WTC11 (cell line): ENCODE measurements at regions not wholly inside any gene's neighbourhood (a gene's known extent, or its start where the extent isn't known, plus 50 kb on each side); places are given as distances from the start of the nearest gene placed in this dataset.
"Not testable (repeated sequence)": the region's sequence is repeated elsewhere in the genome, so short reads cannot be mapped to it uniquely, and the experiment has no call there.

ENCODE experiments used
- FOXJ3 ChIP-seq: sonication (generic); formaldehyde crosslinking; IDR thresholded peaks from 2 replicates; pipeline ENCODE4 v1.9.0; 2021; ENCODE audit warnings: missing genetic modification reagents, mild to moderate bottlenecking, borderline replicate concordance
- TEAD4 ChIP-seq: sonication (generic); formaldehyde crosslinking; IDR thresholded peaks from 2 replicates; pipeline ENCODE4 v1.8.0; 2022; ENCODE audit warnings: mild to moderate bottlenecking, missing genetic modification reagents
- TF ChIP-seq, protein P1 (sequence below): fragments of 200-600 bp; IDR thresholded peaks from 2 replicates; pipeline ENCODE4 v1.8.0; 2022; ENCODE audit warnings: antibody characterized with exemption
- TF ChIP-seq, protein P2 (sequence below): sonication (generic); formaldehyde crosslinking; IDR thresholded peaks from 2 replicates; pipeline ENCODE4 v1.8.0; 2023; ENCODE audit warnings: missing genetic modification reagents, mild to moderate bottlenecking, borderline replicate concordance

DNA sequence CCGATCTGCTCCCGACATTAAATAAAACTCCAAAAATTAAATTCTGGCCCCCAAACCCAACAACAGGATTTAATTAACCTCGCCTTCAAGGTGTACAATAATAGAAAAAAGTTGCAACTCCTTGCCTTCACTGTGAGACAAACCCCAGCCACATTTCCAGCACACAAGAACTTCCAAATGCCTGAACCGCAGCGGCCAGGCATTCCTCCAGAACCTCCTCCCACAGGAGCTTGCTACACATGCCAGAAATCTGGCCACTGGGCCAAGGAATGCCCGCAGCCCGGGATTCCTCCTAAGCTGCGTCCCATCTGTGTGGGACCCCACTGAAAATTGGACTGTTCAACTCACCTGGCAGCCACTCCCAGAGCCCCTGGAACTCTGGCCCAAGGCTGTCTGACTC is 88.2 kb upstream of the TRIB2 start:
- TF ChIP-seq, protein P1, sequence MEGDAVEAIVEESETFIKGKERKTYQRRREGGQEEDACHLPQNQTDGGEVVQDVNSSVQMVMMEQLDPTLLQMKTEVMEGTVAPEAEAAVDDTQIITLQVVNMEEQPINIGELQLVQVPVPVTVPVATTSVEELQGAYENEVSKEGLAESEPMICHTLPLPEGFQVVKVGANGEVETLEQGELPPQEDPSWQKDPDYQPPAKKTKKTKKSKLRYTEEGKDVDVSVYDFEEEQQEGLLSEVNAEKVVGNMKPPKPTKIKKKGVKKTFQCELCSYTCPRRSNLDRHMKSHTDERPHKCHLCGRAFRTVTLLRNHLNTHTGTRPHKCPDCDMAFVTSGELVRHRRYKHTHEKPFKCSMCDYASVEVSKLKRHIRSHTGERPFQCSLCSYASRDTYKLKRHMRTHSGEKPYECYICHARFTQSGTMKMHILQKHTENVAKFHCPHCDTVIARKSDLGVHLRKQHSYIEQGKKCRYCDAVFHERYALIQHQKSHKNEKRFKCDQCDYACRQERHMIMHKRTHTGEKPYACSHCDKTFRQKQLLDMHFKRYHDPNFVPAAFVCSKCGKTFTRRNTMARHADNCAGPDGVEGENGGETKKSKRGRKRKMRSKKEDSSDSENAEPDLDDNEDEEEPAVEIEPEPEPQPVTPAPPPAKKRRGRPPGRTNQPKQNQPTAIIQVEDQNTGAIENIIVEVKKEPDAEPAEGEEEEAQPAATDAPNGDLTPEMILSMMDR, result not testable (repeated sequence)
- TF ChIP-seq, protein P2, sequence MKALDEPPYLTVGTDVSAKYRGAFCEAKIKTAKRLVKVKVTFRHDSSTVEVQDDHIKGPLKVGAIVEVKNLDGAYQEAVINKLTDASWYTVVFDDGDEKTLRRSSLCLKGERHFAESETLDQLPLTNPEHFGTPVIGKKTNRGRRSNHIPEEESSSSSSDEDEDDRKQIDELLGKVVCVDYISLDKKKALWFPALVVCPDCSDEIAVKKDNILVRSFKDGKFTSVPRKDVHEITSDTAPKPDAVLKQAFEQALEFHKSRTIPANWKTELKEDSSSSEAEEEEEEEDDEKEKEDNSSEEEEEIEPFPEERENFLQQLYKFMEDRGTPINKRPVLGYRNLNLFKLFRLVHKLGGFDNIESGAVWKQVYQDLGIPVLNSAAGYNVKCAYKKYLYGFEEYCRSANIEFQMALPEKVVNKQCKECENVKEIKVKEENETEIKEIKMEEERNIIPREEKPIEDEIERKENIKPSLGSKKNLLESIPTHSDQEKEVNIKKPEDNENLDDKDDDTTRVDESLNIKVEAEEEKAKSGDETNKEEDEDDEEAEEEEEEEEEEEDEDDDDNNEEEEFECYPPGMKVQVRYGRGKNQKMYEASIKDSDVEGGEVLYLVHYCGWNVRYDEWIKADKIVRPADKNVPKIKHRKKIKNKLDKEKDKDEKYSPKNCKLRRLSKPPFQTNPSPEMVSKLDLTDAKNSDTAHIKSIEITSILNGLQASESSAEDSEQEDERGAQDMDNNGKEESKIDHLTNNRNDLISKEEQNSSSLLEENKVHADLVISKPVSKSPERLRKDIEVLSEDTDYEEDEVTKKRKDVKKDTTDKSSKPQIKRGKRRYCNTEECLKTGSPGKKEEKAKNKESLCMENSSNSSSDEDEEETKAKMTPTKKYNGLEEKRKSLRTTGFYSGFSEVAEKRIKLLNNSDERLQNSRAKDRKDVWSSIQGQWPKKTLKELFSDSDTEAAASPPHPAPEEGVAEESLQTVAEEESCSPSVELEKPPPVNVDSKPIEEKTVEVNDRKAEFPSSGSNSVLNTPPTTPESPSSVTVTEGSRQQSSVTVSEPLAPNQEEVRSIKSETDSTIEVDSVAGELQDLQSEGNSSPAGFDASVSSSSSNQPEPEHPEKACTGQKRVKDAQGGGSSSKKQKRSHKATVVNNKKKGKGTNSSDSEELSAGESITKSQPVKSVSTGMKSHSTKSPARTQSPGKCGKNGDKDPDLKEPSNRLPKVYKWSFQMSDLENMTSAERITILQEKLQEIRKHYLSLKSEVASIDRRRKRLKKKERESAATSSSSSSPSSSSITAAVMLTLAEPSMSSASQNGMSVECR (CRISPR knock-in tag), result not testable (repeated sequence)
- not testable (repeated sequence) for TF ChIP-seq TEAD4, FOXJ3 (CRISPR knock-in tag)
